ENCODE measurements at regions not wholly inside any gene's neighbourhood (a gene's known extent, or its start where the extent isn't known, plus 50 kb on each side); places are given as distances from the start of the nearest gene placed in this dataset.

DNA sequence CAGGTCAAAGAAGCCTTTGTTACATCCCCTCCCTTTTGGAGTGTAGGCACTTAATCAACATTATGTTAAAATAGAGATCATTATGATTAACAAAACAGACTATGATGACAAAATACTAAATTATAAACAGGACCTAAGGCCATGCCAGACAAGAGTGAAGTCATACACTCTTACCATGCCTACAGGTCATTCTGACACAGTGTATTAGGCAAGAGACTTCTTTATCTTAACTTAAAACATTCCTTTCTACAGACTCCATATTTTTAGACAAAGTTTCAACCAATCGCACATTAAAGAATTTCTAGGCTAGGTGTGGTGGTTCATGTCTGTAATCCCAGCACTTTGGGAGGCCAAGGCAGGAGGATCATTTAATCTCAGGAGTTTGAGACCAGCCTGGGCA lies 128.6 kb upstream of the SLC34A2 start:
- no peak for DNase-seq (ENCODE audit: extremely low read depth, low read depth, low spot score)

DNA sequence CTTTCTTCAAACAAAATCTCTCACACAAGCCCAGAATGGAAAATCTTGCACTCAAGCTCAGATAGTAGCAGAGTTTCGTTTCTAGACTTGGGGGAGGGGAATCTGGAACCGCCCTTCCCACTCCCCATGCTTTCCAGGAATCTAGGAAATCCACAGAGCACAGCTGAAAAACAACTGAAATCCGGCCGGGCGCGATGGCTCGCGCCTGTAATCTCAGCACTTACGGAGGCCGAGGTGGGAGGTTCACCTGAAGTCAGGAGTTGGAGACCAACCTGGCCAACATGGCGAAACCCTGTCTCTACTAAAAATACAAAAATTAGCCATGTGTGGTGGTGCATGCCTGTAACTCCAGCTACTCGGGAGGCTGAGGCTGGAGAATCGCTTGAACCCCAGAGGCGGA lies 127.3 kb upstream of the SLC34A2 start:
- no peak for DNase-seq (ENCODE audit: extremely low read depth, low read depth, low spot score)

DNA sequence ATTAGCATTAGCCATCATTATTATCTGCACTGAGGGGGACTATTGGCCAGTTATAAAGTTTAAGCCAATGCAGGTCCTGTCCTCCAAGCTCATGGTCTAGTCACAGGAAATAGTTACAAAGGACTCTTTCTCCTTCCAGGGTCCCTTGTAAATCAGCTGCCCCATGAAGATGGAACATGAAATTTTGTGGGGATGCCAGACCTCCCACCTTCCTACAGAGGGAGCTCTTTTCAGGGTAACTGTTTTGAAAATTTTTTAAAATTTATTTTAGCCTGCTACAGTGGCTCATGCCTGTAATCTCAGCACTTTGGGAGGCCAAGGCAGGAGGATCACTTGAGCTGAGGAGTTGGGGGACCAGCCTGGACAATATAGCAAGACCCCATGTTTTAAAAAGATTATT lies 124.4 kb upstream of the SLC34A2 start:
- no peak for DNase-seq (ENCODE audit: extremely low read depth, low read depth, low spot score)

DNA sequence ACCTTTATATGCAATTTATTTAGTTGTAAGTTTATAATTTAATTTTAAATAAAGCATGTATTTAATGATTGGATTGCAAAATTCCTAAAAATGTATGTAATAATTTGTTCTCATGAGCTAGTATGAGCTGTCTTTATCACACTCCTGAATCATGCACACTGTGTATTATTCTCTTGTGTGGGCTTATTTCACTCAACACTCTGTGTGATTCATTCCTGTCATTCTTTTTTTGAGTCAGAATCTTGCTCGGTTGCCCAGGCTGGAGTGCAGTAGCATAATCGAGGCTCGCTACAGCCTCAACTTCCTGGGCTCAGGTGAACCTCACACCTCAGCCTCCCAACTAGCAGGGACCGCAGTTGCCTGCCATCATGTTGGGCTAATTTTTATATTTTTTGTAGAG lies 123.1 kb upstream of the SLC34A2 start:
- no peak for DNase-seq (ENCODE audit: extremely low read depth, low read depth, low spot score)

- no peak for DNase-seq (ENCODE audit: extremely low read depth, low read depth, low spot score)
These were observed 122.4 kb upstream of the SLC34A2 start for GRCh38 chr4:25533256-25533655.

- no peak for DNase-seq (ENCODE audit: extremely low read depth, low read depth, low spot score)
These were observed 120.4 kb upstream of the SLC34A2 start for GRCh38 chr4:25535278-25535677.

GRCh38 chr4:25535701-25536473 lies 119.8 kb upstream of the SLC34A2 start:
- DNase-seq (ENCODE audit: extremely low read depth, low read depth, low spot score) = no peak

GRCh38 chr4:25536564-25537320 lies 118.9 kb upstream of the SLC34A2 start:
- no peak for DNase-seq (ENCODE audit: extremely low read depth, low read depth, low spot score)

DNA sequence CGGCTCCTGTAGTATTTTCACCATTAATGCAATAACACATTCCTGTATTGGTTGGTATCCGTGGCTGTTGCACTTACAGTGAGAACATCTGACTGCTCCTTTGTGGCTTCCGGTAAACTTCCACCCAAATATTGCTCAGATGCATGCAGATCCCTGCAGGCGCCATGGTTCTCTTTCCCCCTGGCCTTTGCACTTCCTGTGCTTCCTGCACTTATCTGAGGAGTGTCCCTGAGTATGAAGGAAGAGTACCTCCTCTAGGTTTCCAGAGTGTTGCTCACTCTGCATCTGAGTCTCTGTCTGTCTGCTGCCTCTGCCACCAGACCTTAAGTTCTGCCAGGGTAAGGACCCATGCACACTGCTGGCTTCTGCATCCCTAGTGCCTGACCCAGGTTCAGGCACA lies 117.2 kb upstream of the SLC34A2 start:
- no peak for DNase-seq (ENCODE audit: extremely low read depth, low read depth, low spot score)

GRCh38 chr4:25539241-25539640 lies 116.4 kb upstream of the SLC34A2 start:
- DNase-seq (ENCODE audit: extremely low read depth, low read depth, low spot score) = no peak

DNA sequence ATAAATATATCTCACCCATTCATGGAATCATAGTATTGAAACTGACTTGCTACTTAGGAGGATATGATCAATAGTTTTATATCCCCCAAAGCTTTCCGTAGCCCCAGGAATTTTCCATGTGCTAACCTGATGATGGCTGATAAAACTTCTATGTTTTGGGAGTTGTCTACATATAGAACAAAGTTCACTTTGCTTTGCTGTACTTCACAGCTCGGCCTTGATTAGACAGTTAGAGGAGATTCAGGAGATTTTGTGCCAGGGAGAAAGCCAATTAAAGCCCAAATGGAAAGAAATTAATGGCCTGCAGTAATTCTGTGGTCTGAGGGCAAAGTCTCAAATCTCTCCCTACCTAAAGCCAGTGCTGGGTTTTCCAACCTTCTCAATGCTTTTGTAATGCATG lies 114.9 kb upstream of the SLC34A2 start:
- no peak for DNase-seq (ENCODE audit: extremely low read depth, low read depth, low spot score)

DNA sequence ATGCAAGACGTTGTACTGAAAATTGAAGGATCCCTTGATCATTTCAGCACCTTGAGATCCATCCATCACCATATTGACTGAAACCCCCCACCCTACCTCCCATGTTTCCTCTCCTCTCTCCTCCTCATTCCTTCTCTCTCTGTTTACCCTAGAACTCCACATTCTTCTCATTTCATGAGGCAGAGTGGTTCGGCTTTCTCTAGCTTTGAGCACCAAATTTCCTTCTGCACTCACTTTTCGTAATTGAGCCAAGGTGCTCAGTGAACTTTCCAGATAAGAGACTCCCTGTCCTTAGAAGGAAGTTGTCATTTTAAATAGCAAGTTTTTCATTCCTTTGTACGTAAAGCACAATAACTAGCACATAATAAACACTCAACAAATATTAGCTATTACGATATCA lies 108.3 kb upstream of the SLC34A2 start:
- no peak for DNase-seq (ENCODE audit: extremely low read depth, low read depth, low spot score)

DNA sequence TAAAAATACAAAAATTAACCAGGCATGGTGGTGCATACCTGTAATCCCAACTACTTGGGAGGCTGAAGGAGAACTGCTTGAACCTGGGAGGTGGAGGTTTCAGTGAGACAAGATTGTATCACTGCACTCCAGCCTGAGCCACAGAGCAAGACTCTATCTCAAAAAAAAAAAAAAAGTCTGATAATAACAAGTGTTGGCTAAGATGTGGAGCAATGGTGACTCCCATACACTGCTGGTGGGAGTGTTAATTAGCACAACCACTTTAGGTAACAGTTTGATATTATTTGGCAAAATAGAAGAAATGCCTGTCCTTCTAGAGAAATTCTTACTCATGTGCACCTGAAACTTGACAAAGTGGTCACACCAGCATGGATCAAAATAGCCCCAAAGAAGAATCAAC lies 106.2 kb upstream of the SLC34A2 start:
- no peak for DNase-seq (ENCODE audit: extremely low read depth, low read depth, low spot score)

DNA sequence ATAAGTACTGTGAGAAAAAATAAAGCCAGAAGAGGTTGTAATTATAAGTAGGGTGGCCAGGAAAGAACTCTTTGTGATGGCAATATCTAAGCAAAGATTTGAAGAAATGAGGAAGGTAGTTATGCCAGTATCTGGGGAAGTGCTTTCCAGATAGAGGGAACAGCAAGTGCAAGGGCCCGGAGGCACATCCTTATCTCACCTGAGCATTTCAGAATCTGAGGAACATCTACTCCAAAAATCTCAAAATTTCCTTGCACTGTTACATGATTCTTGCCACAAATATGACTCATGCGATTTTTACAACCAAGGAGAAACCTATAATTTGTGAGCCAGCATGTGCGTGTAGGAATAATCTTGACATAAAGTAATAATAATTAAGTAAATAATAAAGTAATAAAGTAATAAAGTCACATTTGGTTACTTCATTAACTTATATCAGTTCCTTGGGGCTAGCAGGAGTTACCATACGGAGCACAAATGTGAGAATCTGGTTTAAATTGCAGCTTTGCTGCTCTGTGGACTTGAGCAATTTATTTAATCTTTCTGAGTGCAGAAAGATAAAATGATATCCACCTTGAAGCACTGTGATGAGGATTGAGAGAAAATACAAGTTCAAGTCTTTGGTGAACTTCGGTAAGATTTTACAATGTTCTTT lies 105.1 kb upstream of the SLC34A2 start:
- no peak for DNase-seq (ENCODE audit: extremely low read depth, low read depth, low spot score)

DNA sequence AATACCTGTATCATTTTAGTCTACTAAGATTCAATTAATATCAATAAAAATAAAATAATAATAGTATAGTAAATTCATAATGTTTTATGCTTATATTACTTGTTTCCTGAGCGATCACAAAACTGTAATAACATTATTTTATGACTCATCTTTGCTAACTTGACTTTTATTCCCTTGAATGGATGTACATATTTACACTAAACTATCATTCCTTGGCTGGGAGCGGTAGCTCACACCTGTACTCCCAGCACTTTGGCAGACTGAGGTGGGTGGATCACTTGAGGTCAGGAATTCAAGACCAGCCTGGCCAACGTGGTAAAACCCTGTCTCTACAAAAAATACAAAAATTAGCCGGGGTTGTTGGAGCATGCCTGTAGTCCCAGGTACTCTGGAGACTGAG lies 104.0 kb upstream of the SLC34A2 start:
- DNase-seq (ENCODE audit: extremely low read depth, low read depth, low spot score) = no peak

GRCh38 chr4:25552580-25553271 lies 102.9 kb upstream of the SLC34A2 start:
- no peak for DNase-seq (ENCODE audit: extremely low read depth, low read depth, low spot score)

GRCh38 chr4:25559508-25559907 lies 96.1 kb upstream of the SLC34A2 start:
- DNase-seq (ENCODE audit: extremely low read depth, low read depth, low spot score) = no peak

- no peak for DNase-seq (ENCODE audit: extremely low read depth, low read depth, low spot score)
These were observed 95.0 kb upstream of the SLC34A2 start for GRCh38 chr4:25560605-25561004.

DNA sequence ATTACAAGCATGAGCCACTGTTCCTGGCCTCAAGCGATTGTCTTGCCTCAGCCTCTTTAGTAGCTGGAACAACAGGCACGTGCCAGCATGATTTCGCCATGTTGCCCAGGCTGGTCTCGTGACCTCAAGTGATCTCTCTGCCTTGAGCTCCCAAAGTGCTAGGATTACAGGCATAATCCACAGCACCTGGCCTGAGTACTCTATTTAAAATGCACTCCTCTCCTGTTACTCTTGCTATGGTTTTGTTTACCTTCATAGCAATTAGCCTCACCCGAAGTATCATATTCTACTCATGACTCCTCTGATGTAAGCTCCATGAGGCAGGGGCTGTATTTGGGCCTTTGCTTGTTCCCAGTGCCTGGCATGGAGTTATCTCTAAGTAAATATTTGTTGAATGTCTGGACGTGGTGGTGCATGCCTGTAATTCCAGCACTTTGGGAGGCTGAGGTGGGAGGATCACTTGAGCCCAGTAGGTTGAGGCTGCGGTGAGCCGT lies 92.5 kb upstream of the SLC34A2 start:
- no peak for DNase-seq (ENCODE audit: extremely low read depth, low read depth, low spot score)

GRCh38 chr4:25564836-25565235 lies 90.8 kb upstream of the SLC34A2 start:
- no peak for DNase-seq (ENCODE audit: extremely low read depth, low read depth, low spot score)

DNA sequence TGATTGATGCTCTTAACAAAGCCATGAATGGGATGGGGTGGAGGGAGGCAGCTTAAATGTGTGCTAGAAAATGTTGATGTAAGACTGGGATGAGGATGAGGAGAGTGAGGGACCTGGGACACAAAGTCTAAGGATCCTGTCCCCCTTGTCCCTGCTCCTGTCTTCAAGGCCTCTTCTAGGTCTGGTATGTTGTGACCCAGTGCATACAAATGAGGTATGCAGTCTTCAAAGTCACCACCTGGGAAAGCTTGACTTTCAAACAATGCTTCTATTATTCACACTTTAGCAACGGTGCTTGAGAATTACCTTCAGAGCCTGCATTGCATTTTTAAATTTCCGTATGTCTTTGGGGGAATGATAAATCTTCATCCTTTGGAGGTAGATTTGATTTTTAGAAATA lies 88.4 kb upstream of the SLC34A2 start:
- no peak for DNase-seq (ENCODE audit: extremely low read depth, low read depth, low spot score)
